GM18507 (cell line): ENCODE measurements at regions not wholly inside any gene's neighbourhood (a gene's known extent, or its start where the extent isn't known, plus 50 kb on each side); places are given as distances from the start of the nearest gene placed in this dataset.
"Not testable (repeated sequence)": the region's sequence is repeated elsewhere in the genome, so short reads cannot be mapped to it uniquely, and the experiment has no call there.

Experiments
- DNase-seq: peaks from one replicate; pipeline ENCODE4 v3.0.0; 2011; ENCODE audit warnings: low read depth; ENCODE audit not compliant: insufficient read length; ENCODE audit errors: extremely low spot score
- FAIRE-seq: peaks from 2 replicates; lab custom pipeline; 2011; peaks lifted over from hg19 to GRCh38; lab: Jason Lieb, UNC

DNA sequence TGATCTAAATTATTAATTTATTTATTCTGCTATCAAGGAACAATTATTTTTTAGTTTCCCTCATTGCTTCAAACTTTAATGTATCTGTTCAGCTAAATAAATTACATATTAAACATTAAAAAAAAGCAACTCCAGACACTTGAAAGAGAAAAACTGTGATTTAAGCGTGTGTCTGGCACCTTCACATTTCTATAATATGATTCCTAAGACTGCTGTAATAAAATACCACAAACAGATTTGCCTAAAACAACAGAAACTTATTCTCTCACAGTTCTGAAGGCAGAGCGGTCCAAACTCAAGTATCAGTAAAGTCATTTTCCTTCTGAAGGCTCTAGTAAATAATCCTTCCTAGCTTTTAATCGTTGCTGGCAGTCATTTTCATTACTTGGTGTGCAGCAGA, 580.4 kb upstream of the KCND2 start:
- no peak for FAIRE-seq

DNA sequence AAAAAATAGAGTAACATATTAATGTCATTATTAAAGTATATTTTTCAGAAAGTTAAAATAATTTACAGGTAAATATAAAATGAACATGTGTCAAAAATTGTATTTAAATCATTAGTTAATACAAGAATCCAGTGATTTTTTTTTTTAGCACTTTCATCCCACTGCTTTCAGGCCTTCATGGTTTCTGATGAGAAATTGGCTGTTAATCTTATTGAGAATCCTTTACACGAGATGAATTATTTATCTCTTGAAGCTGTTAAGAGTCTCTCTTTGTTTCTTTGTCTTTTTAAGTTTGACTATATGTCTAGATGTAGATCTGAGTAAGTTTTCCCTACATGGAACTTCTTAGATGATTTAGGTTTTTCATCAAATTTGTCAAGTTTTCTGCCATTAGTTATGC, 578.5 kb upstream of the KCND2 start:
- DNase-seq: no peak
- no peak for FAIRE-seq

More for the DNA sequence above, 580.4 kb upstream of the KCND2 start:
- no peak for DNase-seq

DNA sequence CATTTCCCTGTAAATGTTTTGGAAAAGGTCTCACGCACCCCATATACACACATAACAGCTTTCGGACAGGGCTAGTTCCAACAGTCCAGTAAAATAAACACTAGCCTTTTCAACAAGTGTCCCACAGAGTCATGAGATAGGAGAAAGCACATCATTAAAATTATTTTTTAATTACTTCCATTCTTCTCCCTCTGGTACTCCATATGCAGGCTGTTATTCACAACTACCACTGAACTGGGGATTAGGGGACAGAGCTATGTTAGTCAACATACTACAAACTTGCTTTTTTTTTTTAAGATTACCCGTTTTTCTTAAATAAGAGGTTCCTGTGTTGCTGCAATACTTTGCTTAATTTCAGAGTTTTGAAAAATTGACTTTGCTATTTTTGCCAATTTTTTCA, 576.6 kb upstream of the KCND2 start:
- FAIRE-seq (no peak), DNase-seq (no peak)

DNA sequence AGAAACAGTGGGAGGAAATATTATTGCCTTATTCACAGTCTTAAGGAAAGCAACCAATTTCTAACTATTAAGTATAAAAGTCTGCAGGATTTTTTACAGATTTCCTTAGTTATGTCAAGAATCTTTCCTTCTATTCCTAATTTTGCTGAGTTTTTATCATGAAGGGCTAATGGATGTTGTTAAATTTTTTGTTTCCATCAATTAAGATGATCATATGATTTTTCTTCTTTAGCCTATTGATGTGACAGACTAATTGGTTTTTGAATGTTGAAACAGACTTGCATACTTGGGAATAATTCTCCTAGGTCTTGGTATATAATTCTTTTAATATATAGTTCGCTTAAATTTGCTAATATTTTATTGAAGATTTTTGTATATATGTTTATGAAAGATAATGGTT, 569.1 kb upstream of the KCND2 start:
- no peak for DNase-seq
- FAIRE-seq: no peak

DNA sequence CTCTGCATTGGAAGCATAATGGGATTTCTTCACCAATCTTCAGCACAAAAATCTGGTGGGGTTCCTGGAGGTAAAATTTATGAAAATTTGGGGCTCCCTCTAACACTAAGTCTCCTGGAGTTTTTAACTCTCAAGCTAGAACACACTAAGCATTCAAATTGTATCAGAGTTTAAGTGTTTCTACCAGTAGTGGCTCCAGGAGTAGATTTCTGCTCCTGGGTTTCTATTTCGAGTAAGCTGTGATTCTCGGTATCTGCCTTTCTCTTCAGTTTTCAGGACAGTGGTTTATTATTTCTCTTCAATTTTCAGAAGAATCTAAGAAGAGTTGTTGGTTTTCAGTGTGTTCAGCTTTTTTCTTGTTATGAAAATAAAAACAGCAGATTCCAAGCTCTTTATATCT, 566.4 kb upstream of the KCND2 start:
- FAIRE-seq: no peak
- DNase-seq: no peak

DNA sequence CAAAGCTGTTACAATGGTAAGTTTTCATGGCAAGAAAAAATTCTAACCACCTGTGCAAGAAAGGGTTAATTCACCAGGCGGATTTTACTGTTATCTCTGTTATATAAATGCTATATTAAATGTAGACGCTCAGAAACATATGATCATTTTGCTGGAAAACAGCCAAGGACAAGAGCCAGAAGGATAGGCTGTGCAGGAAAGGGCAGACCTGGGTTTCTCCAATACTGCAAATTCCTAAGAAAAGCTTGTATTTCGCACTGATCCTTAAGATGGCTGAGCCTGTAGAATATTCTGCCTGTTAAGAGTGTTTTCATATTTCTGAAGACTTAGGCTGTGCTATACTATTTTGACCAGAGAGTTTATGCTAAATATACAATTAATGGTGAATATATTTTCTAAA, 564.1 kb upstream of the KCND2 start:
- DNase-seq (no peak), FAIRE-seq (no peak)

DNA sequence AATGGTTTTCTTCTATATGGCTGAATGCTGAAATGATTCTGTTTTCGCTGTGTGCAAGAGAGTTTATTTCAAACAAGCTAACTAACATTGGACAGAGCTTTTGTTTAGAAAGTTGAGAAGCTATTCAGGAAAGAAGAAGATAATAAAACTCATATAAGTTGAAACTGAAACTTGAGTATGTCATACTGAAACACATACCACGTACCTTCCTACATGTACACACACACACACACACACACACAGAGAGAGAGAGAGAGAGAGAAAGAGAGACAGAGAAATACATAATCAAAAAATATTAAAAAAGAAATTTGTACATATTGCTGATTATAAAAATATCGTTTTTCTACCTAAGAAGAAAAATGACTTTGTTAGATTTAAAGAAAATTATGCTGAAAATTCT, 561.9 kb upstream of the KCND2 start:
- peak; percentile 31 for FAIRE-seq
- DNase-seq: no peak

DNA sequence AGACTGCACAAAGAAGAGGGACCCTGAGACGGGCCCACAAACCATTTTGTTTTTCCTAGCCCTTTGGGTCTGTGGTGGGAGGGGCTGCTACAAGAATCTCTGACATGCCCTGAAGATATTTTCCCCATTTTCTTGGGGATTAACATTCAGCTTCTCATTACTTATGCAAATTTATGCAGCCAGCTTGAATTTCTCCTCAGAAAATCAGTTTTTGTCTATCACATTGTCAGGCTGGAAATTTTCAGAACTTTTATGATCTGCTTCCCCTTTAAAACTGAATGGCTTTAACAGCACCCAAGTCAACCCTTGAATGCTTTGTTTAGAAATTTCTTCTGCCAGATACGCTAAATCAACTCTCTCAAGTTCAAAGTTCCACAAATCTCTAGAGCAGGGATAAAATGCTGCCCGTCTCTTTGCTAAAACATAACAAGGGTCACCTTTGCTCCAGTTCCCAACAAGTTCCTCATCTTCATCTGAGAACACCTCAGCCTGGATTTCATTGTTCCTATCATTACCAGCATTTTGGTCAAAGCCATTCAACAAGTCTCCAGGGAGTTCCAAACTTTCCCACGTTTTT, 560.0 kb upstream of the KCND2 start:
- no peak for DNase-seq
- no peak for FAIRE-seq

DNA sequence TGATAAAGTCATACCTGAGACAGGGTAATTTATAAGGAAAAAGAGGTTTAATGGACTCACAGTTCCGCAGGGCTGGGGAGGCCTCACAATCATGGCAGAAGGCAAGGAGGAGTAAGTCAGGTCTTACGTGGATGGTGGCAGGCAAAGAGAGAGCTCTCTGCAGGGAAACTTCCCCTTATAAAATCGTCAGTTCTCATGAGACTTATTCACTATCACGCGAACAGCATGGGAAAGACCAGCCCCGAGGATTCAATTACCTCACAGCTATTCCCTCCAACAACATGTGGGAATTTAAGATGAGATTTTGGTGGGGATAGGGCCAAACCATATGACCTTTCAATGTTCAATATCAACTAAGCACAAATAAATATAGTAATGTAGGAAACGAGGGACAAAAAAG, 559.4 kb upstream of the KCND2 start:
- no peak for DNase-seq
- FAIRE-seq: no peak

DNA sequence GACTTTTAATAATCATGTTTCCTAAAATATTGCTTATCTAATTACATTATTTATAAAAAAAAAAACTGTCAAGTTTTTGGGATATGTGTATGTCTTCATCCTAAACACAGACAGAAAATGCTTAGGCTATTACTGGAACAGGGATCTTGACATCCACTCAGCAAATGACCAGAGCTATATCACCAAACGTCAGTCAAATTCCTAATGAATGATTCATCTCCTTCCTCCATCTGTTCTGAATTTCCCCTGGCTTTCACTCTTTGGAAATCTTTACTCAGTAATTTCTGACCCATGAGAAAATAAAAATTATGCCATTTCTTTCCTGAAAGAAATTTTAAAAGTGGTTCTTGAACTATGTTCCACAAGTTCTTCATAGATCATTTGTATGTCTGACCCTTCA, 552.4 kb upstream of the KCND2 start:
- FAIRE-seq: no peak
- DNase-seq: no peak

DNA sequence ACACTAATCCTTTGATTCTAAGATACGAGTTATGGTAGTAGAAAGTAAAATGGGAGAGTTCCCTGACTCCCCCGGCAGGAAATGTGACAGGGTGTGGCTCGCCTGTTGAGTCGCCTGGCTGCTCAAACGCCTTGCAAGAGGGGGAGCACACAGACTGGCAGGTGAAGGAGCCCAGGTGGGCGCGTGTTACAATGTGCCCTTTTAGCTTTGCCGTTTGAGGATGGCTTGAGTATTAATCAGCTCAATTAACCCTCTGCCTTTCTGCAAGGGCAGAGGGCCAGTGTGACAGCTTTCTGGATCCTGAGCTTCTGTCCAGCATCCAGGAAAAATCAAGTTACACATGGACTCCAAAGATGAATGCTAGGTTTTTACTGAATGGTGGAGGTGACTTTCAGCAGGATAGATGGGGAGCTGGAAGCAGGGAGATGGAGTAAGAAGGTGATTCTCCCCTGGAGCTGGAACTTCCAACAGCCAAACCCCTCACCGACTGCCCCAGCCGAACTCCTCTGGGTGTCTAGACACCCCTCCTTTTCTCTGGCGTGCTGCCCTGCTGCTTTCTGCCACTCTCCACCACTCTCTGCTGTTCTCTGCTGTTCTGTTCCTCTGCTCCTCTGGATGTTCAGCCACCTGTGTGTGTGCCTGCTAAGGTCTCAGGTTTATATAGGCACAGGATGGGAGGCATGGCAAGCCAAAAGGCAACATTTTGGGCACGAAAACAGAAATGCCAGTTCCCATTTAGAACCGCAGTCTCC, 548.8 kb upstream of the KCND2 start:
- FAIRE-seq (no peak), DNase-seq (no peak)

DNA sequence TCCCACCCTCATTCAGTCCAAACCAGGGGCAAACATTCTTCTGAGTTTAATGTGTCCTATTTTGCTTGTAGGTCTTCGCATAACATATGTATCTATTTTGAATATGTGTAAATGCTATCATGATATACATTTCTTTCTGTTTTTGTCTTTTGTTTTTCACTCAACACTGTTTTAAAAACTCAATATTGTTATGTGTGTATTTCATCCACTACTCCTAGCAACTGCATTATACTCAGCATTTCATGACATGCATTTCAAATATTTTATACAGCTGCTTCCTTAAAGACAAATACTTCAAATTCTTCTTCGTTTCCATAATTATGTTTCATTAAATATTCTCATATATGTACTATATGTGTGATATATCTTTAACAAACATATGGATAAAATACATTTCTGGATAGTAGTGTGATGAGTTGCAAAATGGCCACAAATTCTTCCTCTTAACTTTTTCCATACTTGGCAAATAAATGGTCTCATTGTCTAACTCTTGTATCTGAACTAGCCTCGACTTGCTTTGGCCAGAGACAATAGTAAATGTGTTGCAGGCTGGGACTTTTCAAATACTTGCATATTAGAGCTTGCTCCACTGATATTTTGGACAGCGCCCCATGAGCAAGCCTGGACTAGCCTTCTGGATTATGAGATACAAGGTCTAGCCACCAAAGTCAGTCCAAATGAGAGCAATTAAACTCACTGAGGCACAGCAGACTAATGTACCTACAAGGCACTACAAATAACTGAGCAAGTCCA, 539.7 kb upstream of the KCND2 start:
- no peak for FAIRE-seq
- no peak for DNase-seq

DNA sequence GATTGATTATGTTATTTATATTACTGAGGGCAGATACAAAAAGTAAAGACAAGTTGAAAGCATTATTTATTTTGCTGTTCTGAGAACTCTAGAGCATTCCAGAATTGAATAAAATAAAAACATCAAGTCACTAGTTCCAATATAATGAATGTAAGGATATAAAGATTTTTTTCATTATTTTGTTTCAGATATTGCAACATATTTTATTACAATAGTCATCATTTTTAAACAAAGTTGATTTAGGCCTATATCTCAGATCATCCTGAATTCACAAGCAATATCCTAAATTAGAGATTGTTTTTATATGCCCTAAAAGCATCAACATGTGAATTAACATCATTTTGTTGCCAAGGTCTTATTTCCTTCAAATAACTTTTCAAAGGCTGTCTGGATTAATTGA, 535.6 kb upstream of the KCND2 start:
- FAIRE-seq: no peak
- no peak for DNase-seq

DNA sequence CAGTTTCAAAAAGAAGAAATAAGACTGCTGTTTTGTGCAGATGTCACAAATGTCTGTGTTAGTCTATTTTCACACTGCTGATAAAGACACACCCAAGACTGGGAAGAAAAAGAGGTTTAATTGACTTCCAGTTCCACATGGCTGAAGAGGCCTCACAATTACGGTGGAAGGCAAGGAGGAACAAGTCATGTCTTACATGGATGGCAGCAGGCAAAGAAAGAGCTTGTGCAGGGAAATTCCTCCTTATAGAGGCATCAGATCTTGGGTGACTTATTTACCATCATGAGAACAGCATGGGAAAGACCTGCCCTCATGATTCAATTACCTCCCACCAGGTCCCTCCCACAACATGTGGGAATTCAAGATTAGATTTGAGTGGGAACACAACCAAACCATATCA, 527.7 kb upstream of the KCND2 start:
- DNase-seq, FAIRE-seq: not testable (repeated sequence)

DNA sequence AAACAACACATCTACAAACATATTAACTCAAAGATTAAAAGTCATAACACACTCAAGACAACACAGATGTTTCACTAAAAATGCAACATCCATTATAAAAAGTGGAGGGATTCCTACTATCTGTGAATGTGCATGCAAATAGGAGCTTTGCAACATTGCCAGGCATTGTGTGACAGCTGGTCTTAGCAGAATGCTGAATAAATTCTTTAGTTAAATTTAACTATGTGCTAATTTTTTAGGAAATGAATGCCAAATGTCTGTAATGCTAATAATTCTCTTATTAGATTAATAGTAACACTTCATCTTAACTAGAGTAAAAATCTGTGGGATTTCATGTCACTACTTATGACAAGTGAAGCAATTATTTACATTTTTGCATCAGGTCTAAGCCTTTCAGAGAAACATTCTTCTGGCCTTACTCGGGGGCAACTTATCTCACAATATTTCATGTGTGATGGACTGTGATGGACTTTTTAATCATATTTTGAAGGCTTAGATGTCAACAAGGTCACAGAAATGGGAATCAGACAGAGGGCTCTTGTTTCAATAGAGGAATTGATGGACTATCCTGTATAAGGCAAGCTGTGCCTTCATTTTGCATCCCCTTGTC, 524.6 kb upstream of the KCND2 start:
- FAIRE-seq (no peak), DNase-seq (no peak)

DNA sequence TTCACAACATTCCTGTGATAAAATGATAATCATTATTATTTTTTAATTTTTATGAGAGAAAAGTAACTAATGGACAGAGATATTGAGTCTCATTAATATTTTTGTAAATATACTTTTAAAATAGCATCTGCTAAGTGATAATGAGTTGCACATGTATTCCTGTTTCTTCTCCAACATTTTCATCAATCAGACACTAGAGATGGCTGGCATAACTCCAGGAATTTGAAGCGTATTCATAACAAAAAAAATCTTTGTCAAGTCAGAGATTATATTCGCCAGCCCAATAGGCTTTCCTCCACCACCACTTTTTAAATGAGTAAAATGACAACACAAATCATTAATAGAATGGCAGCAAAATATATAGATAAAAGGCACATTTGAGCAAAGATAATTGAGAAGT, 524.0 kb upstream of the KCND2 start:
- DNase-seq (no peak), FAIRE-seq (no peak)

DNA sequence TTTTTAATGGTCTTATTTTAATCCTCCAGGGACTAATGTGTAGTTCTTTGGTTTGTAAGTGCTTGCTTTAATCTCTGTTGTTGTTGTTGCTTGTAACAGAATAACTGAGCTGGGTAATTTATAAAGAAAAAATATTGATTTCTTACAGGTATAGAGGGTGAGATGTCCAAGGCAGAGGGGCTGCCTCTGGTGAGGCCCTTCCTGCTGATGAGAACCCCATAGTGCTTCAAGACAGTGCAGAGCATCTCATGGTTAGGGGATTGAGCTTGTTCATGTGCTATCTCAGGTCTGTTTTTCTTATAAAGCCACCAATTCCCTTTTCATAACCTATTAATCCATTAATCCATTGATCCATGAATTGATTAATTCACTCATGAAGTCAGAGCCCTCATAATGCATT, 516.3 kb upstream of the KCND2 start:
- DNase-seq (no peak), FAIRE-seq (no peak)

DNA sequence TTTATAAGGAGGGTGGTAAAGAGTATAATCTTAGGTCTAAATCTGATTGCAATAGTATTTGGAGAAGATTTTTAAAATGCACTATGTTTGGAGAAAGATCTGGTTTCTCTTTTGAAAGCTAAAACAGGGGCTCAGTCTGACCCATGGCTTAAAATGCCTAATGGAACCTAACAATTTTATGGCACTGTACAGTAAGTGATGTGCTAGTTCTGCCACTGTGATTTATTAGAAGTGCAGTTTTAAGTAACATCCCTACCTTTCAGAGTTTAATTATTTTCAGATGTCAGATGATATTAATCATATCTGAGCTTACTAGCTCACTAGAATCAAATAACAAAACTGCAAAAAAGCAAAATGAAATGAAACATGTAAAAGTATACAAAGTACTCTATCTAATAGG, 514.7 kb upstream of the KCND2 start:
- no peak for DNase-seq
- no peak for FAIRE-seq

DNA sequence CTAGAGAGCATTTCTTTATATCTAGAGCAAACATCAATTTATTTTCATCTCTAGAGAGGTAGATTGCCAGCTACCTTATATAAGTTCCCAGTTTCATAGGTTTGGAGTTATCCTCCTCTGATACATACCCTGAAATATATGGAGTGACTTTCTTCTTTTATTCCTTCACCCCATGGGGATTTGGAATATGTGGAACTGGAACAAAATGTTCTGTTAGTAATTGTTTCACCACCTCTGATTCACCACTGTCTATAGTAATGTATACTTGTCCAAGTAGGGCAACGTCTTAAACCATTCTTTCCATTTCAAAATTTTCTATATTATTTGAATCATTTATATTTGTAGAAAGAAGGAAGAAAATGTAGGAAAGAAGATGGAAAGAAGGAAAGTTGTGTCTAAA, 511.2 kb upstream of the KCND2 start:
- FAIRE-seq: no peak
- no peak for DNase-seq

DNA sequence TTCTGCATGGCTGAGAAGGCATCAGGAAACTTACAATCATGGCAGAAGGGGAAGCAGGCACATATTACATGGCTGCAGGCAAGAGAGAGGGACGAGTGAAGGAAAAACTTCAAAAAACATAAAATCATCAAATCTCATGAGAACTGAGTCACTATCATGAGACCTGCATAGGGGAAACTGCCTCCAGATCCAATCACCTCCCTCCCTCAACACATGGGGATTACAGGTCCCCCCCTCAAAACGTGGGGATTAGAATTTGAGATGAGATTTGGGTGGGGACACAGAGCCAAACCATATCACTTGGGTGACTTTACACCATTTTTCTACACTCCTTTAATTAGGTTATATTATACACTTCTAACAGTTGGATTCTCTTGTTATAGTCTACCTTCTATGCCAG, 490.7 kb upstream of the KCND2 start:
- FAIRE-seq (no peak), DNase-seq (no peak)

DNA sequence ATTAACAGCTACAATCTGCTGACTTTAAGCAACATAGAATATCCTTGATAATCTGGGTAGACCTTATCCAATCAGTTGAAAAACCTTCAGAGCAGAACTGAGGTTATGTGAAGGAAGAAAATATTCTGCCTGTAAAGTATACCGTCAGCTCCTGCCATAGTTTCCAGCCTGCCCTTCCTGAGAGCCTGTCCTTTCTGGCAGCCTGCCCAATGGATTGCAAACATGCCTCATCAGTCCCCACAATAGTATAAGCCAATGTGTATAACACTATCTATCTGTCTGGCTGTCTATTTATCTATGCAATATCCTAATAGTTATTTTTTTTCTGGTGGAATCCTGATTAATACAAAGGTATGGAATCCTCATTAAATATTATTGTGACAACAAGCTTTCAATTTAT, 489.2 kb upstream of the KCND2 start:
- FAIRE-seq (no peak), DNase-seq (no peak)
